GM10248 (cell line): ENCODE measurements at regions not wholly inside any gene's neighbourhood (a gene's known extent, or its start where the extent isn't known, plus 50 kb on each side); places are given as distances from the start of the nearest gene placed in this dataset.
A peak's percentile ranks its signal among the peaks of the same experiment; 100 is the strongest.

Source experiments
- CTCF ChIA-PET: fragments of 300-600 bp; sonication (Branson Sonifier 250); formaldehyde crosslinking; extraction: SDS; loops from one replicate; lab custom pipeline; 2021; ENCODE audit warnings: antibody characterized with exemption; lab: Yijun Ruan, JAX
- POLR2A ChIA-PET: fragments of 350-650 bp; sonication (Branson Sonifier 250); formaldehyde crosslinking; extraction: SDS; loops from one replicate; lab custom pipeline; 2020; ENCODE audit warnings: antibody characterized with exemption; lab: Yijun Ruan, JAX
- DNase-seq: peaks from one replicate; pipeline ENCODE4 v3.0.0; 2012; ENCODE audit errors: extremely low spot score
- TF ChIP-seq, protein P1 (sequence below): IDR thresholded peaks from 2 replicates; pipeline ENCODE4 v1.5.1; 2012; ENCODE audit warnings: mild to moderate bottlenecking, low read depth; ENCODE audit errors: extremely low read depth, missing control alignments, control extremely low read depth

DNA sequence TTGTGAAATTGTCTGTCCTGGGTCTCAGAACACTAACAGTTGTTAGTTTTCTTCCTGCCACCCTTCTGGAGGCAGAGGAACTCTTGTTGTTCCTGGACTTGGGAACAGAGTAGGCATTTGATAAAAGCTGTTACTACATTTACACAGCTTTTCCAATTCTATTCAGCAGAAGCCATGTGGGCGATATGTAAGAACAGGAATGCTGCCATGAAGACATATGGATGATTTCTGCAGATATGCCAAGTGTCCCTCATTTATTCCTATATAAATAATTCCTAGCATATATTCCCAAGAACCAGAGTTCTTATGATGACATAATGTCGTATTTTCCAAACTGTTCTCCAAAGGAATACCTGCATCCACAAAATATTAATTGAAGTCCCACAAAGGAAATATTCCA, 135.9 kb upstream of the DAB2 start:
- TF ChIP-seq, protein P1, sequence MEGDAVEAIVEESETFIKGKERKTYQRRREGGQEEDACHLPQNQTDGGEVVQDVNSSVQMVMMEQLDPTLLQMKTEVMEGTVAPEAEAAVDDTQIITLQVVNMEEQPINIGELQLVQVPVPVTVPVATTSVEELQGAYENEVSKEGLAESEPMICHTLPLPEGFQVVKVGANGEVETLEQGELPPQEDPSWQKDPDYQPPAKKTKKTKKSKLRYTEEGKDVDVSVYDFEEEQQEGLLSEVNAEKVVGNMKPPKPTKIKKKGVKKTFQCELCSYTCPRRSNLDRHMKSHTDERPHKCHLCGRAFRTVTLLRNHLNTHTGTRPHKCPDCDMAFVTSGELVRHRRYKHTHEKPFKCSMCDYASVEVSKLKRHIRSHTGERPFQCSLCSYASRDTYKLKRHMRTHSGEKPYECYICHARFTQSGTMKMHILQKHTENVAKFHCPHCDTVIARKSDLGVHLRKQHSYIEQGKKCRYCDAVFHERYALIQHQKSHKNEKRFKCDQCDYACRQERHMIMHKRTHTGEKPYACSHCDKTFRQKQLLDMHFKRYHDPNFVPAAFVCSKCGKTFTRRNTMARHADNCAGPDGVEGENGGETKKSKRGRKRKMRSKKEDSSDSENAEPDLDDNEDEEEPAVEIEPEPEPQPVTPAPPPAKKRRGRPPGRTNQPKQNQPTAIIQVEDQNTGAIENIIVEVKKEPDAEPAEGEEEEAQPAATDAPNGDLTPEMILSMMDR = no peak
- ChIA-PET POLR2A (no interaction called here), CTCF (no interaction called here)
- DNase-seq = no peak

DNA sequence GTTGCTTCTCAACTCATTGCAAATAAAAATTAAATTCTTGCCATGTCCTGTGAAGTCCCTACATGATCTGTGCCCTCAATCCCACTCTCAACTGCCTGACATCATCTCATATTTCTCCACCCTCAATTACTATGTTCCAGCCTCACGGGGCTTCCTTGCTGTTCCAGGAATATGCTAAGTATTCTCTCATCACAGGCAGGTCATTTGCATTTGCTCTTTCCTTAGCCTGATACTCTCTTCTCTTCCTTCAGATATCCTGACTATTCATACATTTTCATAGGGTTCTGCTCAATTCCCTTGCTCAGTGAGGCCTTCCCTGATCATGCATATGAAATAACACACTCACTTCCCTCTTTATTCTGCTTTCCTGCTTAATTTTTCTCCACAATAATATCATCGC, 135.1 kb upstream of the DAB2 start:
- TF ChIP-seq, protein P1 = no peak
- DNase-seq = no peak
- CTCF ChIA-PET = no interaction called here
- POLR2A ChIA-PET = no interaction called here

DNA sequence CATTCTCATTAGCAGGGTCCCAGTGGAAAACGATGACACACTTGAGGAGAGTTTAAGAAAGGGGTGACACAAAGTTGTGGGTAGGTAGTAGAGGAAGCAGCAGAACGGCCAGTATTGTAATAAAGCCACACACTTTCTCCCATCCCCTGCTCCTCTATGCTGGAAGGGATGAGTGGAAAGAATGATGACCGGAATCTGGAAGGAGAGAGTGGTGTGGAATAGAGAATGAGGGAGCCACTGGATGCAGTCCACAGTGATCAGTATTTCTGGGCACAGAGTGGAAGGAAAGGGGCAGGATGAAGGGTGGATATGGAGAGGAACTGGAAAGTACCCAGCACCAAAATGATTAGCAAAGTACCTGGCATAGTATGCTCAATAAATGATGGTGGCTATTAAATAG, 133.8 kb upstream of the DAB2 start:
- POLR2A ChIA-PET = no interaction called here

DNA sequence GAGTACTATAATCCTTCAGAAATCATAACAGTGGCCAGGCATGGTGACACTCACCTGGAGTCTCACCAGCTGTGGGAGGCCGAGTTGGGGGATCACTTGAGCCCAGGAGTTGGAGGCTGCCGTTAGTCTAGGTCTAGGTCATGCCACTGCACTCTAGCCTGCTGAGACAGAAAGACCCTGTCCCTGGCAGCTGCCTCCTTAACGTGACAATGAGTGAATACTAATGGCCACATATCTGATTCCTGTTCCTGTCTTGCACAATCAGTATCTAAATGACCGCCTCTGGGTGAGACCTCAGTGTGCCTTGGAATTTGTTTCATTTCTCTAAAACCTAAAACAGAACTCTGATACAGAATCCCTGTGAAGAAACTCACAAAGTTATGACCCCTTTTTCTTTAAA, 131.0 kb upstream of the DAB2 start:
- ChIA-PET CTCF (no interaction called here), POLR2A (no interaction called here)
- TF ChIP-seq, protein P1 = no peak
- DNase-seq = no peak

More for the DNA sequence above, 133.8 kb upstream of the DAB2 start:
- TF ChIP-seq, protein P1 = no peak
- DNase-seq = no peak
- CTCF ChIA-PET = no interaction called here

DNA sequence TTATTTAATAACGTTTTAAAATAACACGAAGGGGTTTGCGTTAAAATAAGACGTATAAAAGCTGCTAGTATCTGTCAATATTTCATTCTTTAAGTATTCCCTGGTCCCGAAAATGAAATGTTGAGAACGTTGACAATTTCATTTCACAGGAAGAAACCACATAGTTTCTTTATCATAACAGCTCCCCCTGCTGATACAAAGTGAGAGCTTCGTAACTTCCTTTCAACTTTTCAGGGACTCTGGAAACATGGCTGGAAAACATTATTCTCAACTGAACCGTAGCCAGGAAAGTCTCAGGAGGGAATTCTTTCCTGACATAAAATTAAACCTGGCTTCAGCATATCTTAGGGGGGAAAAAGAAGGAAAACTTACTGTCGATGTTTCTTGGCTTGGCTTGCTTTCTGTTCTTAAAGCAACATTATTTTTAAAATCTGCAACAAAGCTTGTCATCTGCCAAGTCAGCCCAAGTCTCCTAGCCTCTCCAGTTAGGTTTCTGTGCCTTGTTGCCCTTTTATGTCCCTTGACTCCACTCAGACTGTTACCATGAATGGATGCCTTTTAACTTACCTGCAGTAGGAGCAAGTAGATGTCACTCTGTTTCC, 122.9 kb upstream of the DAB2 start:
- CTCF ChIA-PET = interaction anchor here (0.8 to 2.8 kb wide), 15 partner anchors 9 to 1106 kb away, joined by 3 to 39 read pairs (median 5); no protein-coding TSS in a partner anchor
- peak; percentile 19 for DNase-seq
- POLR2A ChIA-PET = no interaction called here
- TF ChIP-seq, protein P1 = peak; percentile 54

DNA sequence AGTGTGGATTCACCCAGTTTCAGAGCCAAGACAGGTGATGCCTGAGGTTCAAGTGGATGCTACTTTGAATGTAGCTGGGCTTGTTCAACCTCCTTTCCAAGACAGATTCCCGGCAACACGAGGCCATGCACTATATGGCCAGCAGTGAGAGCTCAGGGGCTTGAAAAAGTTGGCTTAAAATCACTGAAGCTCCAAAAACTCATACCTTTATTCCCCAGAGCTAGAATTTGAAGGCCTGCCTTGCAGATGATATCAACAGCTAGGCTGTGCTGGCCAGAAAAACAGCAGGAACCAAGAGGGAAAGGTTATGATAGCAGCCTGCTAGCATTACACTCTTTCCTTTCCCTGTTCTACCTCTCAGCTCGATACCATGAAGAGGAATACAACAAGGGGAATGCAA, 120.2 kb upstream of the DAB2 start:
- DNase-seq = no peak
- ChIA-PET CTCF (interaction anchor here (1.5 to 1.7 kb wide), 4 partner anchors 11 to 327 kb away, joined by 3 to 8 read pairs (median 5); no protein-coding TSS in a partner anchor), POLR2A (no interaction called here)
- TF ChIP-seq, protein P1 = no peak

DNA sequence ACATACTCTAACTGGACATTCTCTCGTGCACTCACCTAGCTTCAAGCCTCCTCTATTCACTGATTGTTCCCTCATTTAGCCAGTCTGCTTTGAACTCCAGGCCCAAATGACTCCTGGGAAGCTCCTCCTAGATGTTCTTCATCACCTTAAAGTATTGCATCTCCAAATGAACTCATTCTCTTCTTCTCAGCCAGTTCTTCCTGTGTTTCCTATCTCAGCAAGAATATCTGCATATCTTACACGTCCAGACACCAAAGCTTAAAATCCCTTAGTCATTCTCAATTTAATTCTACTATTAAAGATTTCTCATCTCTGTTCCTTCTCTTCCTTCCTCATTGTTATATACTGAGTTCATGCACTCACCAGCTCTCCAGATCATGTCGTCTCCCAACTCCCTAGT, 118.6 kb upstream of the DAB2 start:
- DNase-seq = no peak
- ChIA-PET CTCF (interaction anchor here (0.6 to 1.3 kb wide), 4 partner anchors 28 to 168 kb away, joined by 3 to 4 read pairs (median 3); no protein-coding TSS in a partner anchor), POLR2A (no interaction called here)
- TF ChIP-seq, protein P1 = no peak
